Ecto neural progenitor cell (in vitro differentiated cells): ENCODE measurements at regions not wholly inside any gene's neighbourhood (a gene's known extent, or its start where the extent isn't known, plus 50 kb on each side); places are given as distances from the start of the nearest gene placed in this dataset.
"Not testable (repeated sequence)": the region's sequence is repeated elsewhere in the genome, so short reads cannot be mapped to it uniquely, and the experiment has no call there.

Experiments
- DNase-seq: peaks from one replicate; pipeline ENCODE4 v3.0.0-alpha.2; 2018; ENCODE audit warnings: low spot score

DNA sequence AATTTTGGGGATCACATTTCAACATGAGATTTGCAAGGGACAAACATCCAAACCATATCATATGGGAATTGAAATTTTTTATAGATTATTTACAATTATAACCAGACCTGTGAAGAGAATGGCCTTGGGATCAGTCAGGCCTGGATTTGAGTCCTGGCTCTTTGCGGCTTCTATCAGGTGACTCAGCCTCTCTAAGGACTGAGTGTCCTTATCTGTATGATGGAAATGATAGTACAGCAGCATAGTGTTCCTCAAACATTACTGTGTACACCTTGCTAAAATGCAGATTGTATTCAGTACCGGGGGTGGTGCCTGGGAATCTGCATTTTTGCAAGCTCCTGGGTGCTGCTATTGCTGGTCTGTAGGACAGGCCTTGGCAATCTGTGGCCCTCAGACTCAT is 206.7 kb upstream of the PROK2 start:
- no peak for DNase-seq

- no peak for DNase-seq
Measured at GRCh38 chr3:71991046-71991445, 206.1 kb upstream of the PROK2 start.

DNA sequence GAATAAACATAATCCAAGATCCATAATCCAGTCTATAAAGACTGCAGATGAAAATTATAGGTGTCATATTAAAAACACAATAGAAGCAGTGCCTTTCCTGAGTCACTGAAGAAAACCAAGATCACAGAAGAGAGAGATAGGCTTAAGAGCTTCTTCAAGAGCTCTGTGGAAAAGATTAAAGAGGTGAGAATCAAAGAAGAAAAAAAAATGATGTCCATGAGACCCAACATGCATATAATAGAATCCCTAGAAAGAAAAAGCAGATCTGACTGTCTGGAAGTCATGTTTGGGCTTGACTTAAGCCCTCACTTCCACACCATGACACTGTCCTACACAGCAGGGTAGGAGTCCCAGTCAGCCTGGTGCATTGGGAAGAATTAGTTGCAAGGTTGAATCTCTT is 205.6 kb upstream of the PROK2 start:
- DNase-seq: no peak

GRCh38 chr3:71989165-71989564 is 204.2 kb upstream of the PROK2 start:
- no peak for DNase-seq

GRCh38 chr3:71987828-71988227 is 202.9 kb upstream of the PROK2 start:
- DNase-seq: no peak

DNA sequence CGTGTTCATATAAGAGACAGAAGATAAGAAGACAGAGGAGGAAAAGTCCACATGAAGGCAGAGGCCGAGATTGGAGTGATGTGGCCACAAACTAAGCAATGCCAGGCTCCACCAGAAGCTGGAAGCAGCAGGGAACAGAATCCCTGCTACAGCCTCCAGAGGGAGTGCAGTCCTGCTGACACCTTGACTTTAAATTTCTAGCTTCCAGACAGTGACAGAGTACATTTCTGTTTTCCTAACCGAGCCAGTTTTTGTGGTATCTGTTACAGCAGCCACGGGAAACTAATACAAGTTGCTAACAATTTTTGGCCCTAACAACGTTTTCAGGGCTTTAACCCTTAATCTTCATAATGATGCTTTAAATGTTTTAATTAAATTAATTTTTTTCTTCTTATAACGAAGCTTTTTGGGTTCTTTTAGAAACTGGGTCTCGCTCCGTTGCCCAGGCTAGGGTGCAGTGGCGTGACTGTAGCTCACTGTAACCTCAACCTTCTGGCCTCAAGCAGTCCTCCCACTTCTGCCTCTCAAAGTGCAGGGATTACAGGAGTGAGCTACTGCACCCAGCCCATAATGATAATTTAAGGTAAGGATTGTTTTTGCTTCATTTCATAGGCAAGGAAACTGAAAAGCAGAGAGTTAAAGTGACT is 202.3 kb upstream of the PROK2 start:
- no peak for DNase-seq

GRCh38 chr3:71986606-71987005 is 201.7 kb upstream of the PROK2 start:
- DNase-seq: no peak

DNA sequence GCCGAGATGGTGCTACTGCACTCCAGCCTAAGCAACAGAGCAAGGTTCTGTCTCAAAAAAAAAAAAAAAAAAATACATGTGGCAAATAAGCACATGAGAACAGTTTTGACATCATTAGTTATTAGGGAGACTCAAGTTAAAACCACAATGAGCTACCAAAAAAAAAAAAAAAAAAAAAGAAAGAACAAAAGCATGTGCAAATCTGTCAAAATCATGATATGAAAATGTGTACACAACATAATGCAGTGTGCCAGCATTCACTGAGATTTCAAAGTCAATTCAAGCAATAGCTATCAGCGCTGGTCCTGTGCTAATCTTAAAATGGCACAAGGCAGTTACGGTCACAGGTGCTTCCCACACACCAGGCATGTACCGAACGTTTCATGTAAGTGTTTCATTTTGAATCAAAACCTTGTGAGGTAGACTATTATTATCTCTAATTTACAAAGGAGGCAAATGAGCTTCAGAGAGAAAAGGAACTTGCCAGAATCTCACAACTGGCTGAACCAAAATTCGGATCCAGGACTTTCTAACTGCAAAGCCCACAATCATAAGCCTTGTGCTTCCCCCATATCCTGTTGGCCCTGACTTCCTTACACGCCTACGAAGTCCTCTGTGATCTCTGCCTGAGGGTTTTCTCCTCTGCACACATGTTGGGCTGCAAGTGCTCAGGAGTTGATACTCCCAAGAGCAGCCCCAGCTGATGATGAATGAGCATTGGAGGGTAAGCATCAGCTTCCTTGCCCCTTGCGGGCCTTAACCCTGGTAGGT is 200.1 kb upstream of the PROK2 start:
- DNase-seq: no peak

DNA sequence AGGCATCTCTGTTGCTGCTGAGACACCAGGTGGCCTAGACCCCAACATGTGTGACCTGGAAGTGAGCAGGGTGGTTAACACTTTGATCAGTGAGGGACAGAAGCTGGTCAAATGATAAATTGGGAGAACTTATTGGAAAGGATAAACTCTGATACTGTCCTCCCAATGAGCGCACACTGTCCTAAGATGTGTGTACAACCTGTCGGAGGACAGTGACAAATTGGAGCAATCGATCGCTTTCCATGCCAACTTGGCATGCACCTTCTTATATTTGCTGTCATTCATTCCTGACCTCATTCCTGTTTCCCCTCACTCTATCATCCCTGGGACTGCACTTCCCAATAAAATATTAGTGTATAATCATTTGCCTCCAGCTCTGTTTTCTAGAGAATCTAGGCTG is 198.7 kb upstream of the PROK2 start:
- DNase-seq: no peak

- DNase-seq: not testable (repeated sequence)
Measured at GRCh38 chr3:71982506-71983258, 197.7 kb upstream of the PROK2 start.

DNA sequence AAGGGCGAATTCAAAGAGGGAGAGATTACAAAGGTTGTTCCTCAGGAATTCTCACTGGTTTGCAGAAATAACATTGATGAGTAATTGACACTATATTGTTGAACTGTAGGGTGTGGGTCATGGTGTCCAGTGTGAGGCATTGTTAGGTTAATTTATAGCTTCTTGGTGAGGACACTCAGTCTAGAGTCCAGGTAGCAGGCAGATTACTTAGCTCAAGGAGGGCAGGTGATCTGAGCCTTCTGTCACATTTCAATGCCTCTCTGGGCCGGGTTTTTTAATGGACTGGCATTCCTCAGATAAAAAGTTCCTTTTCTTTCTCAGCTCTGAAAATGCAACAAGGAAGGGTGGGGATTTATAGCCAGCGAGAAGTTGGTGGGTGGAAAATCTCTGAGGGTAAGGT is 194.2 kb upstream of the PROK2 start:
- no peak for DNase-seq

GRCh38 chr3:71978150-71978721 is 193.3 kb upstream of the PROK2 start:
- no peak for DNase-seq

GRCh38 chr3:71977525-71977924 is 192.6 kb upstream of the PROK2 start:
- no peak for DNase-seq

DNA sequence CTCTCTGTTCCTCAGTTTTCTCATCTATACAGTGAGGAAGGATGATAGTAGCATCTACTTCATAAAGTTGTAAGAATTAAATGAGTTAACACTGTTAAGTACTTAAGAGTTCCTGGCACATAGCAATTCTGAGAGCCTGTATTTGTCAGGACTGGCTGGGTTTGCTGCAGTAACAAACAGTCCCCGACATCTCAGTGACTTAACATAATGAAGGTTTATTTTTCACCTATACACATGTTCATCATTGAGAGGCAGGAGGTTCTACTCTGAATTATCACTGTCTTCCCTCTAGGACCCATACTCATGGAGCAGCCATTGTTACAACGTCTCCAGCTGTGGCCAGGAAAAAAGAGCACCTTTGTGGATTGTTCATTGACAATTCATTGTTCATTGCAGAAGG is 190.6 kb upstream of the PROK2 start:
- DNase-seq: no peak

DNA sequence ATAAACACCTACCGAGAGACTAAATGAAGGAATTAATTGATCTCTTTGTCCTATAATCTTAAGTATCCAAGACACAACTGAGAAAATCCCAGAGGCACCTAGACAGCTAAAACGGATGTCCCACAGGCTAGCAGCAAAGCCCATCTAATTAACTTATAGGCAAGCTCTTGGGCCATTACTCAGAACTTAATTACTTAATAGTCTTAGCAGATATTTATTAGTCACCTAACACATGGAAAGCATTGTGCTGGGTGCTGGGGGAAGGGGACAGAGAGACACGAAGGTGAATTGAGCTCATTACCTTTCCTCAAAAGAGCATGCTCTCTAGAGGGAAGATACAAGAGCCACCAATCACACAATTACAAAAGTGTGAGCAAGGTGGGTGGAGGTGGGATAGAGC is 189.8 kb upstream of the PROK2 start:
- no peak for DNase-seq

DNA sequence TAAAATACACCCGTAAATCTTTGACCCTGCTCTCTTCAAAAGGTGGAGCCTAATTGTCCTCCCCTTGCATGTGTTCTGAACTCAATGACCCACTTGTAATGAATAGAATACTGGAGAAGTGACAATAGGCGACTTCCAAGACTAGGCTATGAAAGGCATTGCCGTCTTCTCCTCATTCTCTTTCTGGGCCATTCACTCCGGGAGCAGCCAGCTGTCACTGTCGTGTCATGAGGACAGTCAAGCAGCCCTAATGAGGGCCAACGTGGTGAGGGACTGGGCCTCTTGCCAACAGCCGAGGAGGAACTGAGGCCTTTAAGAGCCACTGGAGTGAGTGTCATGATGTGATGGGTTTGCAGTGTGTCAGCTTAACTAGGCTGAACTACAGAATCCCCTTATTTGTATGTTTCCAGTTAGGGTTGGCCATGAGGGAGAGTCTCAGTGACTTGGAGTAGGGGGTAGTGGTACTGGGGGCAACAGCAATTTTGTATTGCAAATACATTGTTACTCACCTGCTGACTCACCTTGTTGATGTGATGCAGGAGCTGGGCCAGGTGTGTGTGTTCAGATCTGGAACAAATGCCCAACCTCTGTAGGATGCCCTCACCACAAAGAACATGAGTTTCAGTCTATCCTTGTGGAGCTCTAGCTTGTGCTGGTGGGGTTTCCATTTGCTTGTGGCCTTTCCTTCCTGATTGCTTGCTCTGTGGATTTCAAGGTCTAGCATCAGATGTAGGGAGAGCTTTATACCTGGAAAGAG is 188.5 kb upstream of the PROK2 start:
- DNase-seq: no peak

DNA sequence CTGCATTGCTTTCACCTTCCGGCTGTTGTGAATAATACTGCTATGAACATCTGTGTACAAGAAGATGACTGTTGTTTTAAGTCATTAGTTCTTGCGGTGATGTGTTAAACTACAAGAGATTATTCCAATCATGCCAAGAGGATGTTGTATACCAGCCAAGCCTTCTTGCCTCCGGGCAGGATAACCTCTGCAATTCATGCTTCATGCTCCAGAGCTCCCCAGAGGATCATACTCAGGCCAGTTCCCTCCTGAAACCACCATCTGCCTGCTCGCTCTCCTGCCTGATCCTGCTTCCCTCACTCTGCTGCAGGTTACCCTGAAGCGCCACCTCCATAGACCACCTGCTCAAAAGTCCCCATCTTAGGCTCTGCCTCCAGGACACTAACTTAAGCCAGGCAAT is 187.1 kb upstream of the PROK2 start:
- DNase-seq: no peak

DNA sequence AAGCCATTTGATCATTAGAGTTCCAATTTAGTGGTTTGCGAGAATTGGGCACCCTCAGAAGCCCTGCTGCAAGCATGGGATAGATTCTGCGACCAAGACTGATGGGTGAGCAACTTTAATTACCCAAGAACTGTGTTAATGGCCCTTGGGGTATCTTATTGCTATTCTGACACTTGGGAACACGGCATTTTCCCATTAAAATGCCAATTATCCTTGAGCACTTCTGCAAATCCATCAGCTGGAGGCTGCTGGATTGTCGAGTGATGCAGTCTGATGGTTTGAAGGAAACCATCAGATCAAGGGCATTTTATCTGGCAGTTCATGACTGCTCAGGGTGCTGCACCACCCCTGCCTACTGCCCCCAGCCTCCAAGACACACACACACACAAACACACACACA is 183.6 kb upstream of the PROK2 start:
- no peak for DNase-seq

DNA sequence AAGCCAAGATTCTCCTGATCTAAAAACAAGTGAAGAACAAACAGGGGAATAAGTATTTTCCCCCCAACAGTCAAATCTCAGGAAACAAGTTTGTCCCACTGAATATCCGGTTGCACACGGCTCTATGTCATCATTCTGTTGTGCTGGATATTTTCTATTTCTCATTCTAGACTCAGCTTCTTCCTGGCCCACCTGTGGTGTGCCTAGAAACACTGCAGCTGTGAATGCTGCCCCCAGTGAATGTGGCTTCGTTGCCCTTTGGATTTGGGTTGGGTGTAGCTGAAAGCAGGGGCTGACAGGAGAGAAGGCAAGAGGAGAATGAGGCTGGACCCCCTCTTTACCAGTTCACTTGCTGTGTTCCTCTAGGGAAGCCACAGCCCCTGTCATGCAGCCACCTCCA is 181.2 kb upstream of the PROK2 start:
- no peak for DNase-seq

DNA sequence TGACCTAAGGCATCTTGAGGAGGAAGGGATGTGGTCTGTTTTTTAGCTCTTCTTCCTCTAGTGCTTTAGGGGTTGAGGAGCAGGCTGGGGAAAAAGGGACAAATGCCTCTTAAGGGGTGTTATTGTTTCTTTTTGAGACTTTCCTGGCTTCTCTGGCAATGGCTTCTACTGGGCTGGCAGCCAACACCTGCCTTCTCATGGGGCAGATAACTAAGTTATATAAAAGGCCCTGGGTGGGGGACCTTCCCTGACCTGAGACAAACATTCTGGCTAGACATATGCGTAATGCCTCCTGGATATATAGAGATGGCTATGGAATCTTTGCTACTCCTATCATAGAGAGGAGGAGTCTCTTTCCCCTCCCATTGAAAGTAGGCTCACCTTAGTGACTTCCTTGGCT is 179.2 kb upstream of the PROK2 start:
- DNase-seq: no peak

DNA sequence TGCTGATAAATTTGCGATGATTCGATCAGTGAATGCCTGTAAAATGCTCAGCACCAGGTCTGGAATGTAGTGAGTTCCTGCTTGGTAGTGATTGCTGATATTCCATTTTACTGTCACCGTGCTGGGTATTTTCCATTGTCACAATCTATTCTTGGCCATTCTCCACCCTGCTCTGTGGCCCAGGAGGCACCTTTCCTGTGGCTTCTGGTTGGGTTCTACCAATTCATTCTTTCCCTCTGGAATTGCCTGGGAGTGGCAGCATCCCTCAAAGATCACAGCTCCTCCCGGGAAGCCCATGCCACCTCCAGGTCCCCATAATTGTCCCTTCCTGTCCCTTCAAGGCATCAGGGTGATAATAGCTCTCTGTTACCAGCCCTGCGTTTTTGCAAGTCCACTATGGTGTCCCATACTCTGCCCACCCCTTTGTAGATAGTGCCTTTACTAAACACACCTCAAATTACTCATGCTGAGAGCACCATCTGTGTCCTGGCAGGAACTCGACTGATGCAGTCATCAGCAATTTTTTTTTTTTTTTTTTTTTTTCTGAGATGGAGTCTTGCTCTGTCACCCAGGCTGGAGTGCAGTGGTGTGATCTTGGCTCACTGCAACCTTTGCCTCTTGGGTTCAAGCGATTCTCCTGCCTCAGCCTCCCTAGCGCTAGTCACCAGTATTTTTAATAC is 177.8 kb upstream of the PROK2 start:
- no peak for DNase-seq

DNA sequence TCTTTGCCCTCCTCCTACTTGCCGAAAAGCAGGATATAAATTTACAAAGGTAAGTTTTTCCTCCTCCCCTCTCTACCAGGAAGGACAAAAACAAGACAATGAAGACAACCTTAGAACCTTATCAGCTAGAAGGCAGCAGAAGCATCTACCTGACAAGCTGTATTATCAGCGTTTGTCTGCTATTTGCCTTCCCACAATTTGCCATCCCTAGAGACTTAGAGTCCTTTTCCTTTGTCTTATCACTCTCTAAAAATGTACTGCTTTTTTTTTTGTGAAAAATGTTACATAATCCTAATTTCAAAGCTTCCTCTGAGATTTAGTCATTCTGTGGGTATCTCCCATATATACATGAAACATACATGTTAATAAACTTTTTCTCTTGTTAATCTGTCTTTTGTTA is 176.9 kb upstream of the PROK2 start:
- no peak for DNase-seq
